Embryonic facial prominence (tissue), 1 donor: ENCODE measurements at regions not wholly inside any gene's neighbourhood (a gene's known extent, or its start where the extent isn't known, plus 50 kb on each side); places are given as distances from the start of the nearest gene placed in this dataset.

Experiments
- DNase-seq: peaks from one replicate; pipeline ENCODE4 v3.0.0-alpha.2; 2016; ENCODE audit errors: extremely low spot score

DNA sequence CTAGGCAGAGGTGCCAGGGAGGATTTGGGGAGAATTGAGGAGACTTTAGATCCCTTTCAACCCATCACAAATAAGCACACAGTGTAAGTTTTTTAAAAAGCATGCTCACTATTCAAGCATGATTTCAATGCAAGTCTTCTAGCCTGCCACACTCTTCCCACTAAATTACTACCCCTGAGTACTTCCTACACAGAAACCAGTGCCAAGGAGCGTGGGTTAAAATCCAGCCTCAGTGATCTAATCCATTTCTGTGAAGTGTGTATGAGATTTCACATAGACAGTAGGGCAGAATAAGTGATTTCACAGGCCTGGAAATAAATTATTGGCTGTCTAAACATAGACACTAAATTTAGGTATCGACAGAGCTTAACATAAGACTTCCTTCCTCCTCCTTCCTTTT is 142.9 kb upstream of the ATP1B1 start:
- DNase-seq = no peak

DNA sequence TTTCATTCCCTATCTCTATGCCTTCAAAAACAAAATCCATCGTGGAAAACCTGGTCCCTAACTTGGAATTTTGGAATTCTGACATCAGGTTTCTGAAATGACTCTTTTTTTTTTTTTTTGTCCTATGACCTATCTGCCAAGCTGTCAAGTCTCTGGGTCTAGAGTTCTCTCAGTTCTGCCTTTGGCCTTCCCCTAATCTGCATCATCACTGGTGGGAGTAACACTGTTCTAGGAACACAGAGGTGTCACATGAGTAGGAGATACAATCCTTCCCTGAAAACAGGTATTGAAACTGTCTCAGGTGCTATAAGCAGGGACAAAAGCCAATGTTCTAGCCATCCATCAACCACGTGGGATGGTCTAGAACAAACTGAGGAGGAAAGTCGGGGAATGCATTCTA is 142.0 kb upstream of the ATP1B1 start:
- no peak for DNase-seq

DNA sequence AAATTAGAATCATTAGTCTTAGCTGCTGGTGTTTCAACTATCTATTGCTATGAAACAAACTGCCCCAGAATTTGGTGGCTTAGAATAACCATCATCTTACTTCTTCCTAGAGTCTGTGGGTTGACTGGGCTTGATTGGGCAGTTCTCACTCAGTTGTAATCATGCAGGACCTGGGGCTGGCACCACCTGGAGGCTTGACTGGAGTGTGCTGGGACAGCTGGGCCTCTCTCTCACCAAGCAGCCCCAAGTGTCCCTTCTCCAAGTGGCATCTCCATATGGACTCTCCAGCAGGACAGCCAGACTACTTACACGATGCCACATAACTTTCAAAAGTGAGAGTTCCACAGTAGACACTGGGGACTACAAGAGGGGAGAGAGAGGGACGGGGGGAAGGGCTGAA is 140.3 kb upstream of the ATP1B1 start:
- no peak for DNase-seq

DNA sequence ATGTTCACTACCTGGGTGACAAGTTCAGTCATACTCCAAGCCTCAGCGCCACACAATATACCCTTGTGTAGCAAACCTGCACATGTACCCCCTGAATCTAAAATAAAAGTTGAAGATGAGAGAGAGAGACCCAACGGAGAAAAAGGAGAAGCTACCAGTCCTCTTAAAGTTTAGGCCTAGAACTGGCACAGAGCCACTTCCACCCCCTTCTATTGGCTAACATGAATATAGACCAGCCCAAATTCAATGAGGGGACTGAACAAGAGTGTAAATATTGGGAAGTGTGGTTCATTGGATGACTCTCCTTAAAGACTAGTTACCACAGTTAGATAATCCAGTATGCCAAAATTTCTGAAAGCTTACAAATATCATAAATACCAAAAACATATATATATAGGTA is 139.9 kb upstream of the ATP1B1 start:
- DNase-seq = no peak

DNA sequence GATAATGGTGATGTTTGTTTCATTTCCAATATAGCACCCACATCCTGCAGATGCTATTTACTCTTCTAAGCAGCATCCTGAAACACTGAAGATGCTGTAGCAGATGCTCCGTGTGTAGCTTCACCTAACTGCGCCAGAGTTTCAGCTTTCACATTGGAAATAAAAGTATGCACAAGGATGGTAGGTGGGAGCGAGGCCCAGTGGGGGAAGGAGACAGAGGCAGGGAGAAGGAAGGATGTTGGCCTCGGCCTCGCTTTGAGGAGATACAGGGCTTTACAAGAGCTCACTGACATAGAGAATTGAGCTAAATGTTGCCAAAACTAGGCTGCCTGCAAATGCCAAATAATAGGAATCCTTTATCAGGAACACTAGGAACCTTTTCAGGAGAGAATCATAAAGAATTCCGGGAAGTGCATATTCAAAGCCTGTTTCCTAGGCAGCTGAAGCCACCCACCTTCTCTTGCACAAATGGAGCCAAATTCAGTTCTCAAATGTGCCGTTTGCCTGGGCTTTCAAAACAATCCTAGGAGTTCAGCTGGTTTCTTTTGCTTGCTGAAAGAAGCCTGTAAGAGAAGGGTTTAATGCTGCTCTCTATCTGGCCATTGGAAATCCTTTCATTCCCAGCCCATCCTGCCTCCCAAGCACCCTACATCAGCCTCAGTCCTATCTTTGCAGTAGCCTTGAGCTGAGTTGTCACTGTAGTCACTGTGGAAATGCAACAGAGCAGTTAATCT is 135.4 kb upstream of the ATP1B1 start:
- no peak for DNase-seq

DNA sequence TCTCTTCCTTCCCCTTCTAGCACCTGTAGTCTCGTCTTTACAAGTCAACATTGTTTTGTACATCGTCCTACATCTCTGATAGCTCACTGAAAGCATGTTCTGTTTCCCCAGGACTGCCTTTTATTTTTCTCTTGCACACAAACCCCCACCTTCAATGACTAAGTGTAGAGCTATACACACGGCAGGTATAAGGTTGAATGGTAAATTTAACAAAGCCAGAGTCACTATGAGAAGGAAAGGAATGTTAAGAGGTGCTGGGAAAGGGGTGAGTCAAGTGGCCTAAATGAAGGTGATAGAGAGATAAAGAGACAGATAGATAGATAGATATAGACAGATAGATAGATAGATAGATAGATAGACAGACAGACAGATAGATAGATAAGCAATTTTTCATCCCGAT is 134.3 kb upstream of the ATP1B1 start:
- no peak for DNase-seq

DNA sequence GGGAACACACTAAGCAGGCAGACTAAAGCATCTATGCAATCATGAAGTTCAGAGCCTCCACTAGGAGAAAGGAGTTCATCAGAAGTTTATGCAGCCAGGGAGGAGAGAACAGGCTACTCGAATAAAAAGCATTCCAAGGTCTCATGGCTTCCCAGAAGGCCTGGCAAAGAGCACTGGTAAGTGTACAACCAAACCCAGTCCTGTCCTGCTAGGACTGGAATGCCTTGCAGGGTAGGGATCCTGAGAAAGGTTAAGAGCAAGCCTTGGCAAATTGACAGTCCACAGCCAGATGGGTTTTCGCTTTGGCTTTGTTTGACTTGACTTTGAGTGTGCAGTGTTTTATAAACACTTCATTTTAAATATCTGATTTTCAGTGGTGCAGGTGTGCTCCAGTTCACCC is 133.6 kb upstream of the ATP1B1 start:
- peak; percentile 6 for DNase-seq

DNA sequence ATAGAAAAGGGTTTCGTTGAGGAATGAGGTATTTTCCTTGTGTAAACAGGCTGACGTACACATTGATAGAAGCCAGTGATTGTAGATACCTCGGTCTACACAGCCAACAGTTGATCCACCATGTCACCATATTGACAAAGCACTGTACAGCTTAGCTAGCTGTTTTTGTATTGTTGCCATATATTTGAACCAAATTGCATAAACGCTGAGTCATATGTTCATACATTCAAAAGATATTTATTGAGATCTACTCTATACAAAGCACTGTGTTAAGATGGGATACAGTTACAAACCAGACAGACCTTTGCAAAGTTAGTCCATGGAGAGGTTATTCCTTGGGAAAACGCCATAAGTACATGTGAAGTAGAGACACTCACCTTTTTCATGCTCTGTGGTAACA is 132.4 kb upstream of the ATP1B1 start:
- no peak for DNase-seq

DNA sequence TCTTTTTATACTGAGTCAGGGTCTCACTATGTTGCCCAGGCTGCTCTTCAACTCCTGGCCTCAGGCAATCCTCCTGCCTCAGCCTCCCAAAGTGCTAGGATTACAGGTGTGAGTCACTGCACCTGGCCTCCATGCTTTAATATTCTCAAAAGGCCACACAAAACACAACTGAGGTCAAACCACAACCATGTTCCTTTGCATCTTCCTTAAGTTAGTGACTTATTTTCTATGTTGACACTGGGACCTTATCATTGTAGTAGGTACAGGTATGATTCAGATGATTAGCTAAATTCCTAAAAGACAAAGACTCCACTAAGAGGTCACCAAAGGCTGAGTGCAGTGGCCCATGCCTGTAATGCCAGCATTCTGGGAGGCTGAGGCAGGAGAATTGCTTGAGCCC is 131.9 kb upstream of the ATP1B1 start:
- no peak for DNase-seq

DNA sequence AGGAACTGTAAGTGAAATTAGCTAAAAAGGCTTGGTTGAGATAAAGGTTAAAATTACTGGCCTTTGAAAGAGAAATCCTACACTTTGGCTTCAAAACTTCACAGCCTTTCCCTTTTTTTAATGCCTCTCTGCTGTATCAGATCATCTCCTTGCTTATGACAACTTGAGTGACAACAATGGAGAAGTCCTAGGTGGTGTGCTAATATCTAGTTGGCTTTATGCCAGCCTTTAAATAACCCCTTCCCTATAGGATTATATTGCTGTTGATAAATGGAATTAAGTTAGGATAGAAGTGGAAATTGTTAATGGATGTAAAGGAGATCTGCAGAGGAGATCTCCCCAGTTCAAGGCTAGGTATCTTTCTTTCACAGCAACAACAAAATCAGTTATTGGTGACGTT is 130.2 kb upstream of the ATP1B1 start:
- DNase-seq = no peak

DNA sequence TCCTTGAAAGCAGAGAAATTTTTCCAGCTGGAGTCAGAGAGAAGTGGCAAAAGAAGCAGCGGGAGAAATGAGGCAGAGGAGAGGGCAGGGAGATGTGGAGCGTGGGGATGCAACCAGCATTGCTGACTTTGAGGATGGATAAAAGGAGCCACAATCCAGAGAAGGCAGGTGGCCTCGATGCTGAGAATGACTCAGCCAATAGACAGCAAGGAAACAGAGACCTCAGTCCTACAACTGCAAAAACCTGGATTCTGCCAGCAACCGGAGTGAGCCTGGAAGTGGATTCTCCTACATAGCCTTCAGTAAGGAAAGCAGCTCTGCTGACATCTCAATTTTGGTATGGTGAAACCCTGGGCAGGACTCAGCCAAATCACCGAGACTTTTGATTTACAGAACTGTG is 128.9 kb upstream of the ATP1B1 start:
- DNase-seq = no peak

DNA sequence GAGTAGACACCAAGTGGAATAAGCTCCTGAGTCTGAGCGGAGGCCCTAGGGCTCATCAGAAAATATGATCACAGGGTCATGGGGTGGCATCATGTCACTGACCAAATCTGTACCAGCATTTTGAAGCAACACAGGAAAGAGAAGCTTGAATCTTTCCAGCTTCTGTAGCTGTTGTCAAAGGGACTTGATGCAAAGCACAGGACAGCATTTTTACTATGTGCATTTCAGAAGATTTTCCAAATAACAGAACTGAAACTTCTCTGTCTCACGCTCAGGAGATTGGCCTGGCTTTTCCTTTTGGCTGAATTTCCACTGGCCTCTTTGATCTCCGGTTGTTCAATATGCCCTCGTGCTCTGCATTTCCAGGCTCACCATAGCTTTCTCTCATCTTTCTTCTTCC is 127.2 kb upstream of the ATP1B1 start:
- no peak for DNase-seq

DNA sequence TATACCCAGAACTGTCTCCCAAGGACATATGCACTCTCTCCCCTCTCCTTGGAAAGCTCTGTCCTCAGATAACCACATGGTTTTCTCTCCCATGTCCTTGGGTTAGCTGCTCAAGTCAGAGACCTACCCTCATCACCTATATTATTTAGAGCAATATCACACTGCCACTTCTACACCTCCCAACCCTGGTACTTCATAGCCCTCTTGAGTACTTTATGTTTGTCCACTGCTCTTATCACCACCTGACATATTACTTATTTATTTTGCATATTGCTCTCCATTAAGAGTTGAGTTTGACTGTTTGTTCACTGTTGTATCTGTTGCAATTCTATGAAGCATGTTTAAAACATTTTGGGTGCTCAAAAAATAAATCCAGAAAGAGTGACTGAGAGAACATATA is 126.3 kb upstream of the ATP1B1 start:
- DNase-seq = no peak

DNA sequence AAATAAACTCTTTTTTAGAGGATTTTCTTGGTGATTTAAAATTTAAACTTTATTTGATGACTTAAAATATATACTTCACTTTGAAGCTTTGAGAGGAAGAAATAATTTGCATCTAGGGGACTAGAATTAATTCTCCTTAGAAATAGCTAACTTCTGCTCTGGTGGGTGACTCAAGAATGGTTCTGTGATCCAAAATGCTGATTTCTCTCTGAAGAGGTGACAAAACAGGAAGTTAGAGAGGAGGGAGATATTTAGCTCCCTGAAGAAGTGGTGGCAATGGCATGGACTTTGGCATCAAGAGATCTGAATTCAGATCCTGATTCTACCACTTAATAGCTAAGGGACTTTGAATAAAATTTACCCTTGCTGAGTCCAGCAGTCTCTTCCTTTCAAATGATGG is 125.8 kb upstream of the ATP1B1 start:
- no peak for DNase-seq

DNA sequence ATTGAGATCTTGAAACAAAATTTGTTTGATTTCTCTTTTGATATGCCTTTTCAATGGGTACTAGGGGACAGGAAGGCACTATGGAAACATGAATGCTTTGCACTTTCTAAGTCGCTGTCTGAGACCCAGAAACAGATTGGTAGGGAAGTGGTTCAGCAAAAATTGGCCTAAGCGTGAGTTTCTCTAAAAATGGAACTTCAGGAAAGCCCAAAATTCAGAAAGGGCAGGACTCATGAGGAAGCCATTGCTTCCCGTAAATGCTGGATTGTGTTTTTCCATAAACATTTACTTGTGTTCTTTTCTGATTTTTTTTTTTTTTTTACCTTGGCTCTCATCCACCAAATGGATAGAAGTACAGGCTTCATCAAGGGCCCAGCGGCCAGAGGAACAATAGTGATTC is 123.7 kb upstream of the ATP1B1 start:
- DNase-seq = no peak

DNA sequence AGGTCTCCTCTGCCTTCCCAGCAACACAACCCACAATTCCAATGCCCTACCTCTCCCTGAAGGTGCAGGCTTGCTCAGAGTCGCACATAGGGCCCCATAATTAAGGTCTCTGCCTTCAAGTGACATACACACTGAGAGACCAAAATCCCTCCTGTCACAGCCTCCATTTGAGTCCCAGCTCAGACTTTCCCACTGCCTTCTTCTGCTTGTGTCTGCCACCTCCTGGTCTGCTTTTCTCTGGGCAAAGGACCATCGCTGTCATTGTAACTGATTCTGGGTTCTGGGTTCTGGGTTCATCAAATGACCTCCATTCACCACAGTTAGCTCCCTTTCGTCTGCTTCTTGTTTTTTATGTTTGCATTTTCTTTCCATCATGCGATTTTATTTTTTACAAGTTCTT is 119.2 kb upstream of the ATP1B1 start:
- no peak for DNase-seq

DNA sequence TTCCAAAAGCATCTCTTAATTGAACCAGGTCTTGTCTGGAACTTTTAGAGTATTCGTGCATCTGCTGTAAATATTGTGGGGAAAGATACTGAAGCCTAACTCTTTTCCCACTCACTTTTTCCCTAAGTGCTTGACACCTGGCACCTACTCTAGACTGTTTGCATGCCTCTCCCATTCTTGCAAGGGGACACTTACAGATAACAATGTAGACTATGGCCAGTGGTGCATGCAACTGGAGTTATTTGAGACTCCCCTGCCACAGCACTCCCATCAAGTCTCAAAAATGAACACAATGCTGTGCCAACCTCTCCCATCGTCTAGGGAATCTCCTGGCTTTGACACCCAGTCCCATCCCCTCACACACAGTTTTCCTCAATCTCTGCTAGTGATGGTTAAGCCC is 118.6 kb upstream of the ATP1B1 start:
- no peak for DNase-seq

DNA sequence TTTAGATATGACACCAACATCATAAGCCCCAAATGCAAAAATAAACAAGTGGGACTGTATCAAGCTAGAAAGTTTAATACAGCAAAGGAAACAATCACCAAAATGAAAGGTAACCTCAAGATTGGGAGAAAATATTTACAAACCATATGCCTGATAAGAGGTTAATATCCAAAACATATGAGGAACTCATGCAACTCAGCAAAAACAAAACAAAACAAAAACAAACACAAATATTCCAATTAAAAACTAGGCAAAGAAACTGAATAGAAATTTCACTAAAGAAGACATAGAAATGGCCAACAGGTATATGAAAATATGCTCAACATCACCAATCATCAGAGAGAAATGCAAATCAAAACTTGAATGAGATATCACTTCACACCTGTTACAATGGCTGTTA is 116.5 kb upstream of the ATP1B1 start:
- DNase-seq = no peak

DNA sequence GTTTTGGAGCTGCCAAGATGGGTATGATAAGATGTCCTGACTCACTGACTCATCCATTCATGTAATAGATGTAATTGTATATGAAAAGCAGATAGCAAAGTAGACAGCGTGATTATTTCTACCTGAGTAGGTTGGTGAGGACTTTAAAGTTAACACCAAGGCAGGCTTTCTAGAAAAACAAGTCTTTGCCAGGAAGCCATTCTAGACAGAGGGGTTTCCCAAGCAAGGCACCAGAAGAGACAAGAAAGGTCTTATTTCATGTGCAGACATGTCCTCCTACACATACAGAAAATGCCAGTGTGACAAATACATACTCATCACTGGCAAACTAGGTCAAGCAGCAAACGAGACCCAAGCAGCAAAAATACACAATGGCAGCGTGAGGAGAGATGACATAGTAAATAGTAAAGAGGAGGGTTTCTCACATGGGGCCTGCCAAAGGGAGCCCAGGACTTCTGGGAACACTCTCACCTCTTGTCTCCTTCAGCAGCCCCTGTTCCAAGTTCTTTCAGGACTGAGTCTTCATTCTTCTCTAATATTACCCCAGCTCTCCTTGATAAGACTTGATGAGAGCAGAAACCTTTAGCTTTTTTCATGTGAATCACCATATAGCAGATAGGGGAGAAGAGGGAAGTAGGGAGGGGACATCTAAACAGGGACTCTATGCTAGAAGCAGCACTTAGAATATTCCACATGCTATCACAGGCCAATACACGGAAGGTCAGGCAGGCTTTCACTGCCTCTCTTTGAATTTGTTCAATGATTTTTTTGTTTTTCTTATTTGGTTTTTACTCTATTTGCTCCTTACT is 114.6 kb upstream of the ATP1B1 start:
- DNase-seq = no peak

DNA sequence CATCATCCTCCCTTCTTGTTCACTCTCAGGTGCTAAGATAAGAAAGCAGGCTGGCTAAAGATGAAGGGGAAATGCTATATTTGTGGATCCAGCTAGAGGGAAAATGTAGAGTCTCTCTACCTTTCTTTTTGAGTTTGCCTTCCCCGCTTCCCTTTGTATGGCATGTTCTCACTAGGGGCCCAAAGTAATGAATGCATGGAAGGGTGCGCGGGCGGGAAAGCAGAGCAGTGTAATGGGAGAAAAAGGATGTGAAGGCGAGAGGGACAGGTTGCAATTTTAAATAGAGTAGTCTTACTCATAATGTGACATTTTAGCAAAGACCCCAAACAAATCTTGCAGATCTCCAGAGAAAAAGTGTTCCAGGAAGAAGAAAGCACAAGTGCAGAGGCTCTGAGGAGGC is 105.1 kb upstream of the ATP1B1 start:
- DNase-seq = no peak

DNA sequence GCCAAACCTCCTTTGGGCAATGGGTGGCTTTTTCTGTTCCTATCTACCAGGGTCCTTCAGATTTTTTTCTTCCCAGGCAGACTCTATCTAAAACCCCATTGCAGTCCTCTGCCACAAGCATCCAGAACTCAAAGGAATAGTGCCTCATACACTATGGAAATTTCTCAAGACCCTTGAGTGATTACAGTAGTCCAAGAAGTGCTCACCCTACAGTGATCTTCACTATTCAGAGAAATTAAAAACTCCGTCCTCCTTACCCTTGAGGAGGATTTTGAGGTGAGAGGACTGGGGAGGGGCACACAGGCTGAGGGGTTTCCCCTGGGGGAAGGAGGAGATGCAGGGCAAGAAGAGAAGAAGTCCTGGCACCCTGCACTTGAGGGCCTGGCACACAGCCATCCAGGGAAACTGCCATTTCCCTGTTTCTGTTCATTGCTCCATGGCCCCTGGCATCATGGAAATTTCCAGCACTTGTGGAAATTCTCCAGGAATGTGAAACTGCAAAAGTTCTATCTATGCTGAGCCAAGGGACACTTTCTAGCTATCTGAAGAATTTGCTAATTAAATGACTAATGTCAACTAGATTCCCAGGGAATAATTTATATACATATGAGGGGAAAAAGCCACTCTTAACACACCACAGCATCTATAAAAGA is 102.5 kb upstream of the ATP1B1 start:
- no peak for DNase-seq

DNA sequence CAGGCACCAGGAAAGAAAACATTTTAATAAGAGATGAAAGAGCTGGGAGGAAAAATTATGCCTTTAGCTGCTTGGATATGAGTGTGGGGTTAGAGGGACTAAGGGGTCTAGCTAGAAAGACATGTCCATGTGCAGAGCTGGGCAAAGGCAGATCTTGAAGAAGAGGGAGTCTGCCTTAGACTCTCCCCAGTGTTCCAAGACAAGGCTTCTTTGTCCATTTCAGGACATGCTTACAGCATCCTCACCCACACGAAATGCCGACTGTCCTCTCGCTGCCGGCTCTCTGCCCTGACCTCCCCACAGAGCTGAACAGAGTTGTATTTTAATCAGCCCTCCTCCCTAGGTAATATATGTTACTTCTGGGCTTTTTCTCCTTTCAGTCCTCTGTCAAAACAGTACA is 100.7 kb upstream of the ATP1B1 start:
- DNase-seq = no peak

DNA sequence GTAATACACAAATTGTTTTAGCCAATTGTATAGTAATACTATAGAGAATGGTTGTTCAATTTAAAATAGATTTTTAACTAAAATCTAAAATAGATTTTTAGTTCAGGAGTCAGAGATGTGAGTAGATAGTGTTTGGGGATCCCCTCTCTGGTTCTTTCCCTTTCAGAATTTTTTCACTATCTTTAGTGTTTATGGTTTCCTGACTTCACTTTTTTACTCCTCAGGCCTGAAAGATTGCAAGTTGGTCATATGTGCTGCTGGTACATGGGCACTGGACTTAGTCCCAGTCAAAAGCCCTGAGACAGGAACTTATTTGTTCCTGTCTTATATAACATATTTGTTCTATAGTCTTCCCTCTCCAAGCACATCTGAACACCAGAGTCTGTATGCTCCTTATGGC is 96.8 kb upstream of the ATP1B1 start:
- no peak for DNase-seq
